Right atrium auricular region (tissue), 2 donors: ENCODE measurements at regions not wholly inside any gene's neighbourhood (a gene's known extent, or its start where the extent isn't known, plus 50 kb on each side); places are given as distances from the start of the nearest gene placed in this dataset.

Source experiments
- DNase-seq: peaks from one replicate; pipeline ENCODE4 v3.0.0-alpha.2; 2019; ENCODE audit warnings: low spot score
- H3K27ac ChIP-seq, 2 donors: fragments of 200-600 bp; sonication (generic); 1 replicate in 1 of 2; 2 replicates in 1 of 2; pipeline ENCODE4 v1.5.1; 2016 to 2019
- H3K27me3 ChIP-seq, 2 donors: fragments of 200-600 bp; sonication (generic); one replicate each; pipeline versions ENCODE4 v1.5.1 to v1.6.0; 2017 to 2019
- H3K36me3 ChIP-seq: fragments of 200-600 bp; sonication (generic); one replicate; pipeline ENCODE4 v1.5.1; 2016
- H3K4me1 ChIP-seq, 2 donors: fragments of 200-600 bp; sonication (generic); one replicate each; pipeline versions ENCODE4 v1.5.1 to v1.6.0; 2017 to 2019
- H3K4me3 ChIP-seq, 2 donors: fragments of 200-600 bp; sonication (generic); 1 replicate in 1 of 2; 2 replicates in 1 of 2; pipeline ENCODE4 v1.5.1; 2017 to 2019; ENCODE audit warnings: mild to moderate bottlenecking in 1 of 2, moderate library complexity in 1 of 2
- H3K9me3 ChIP-seq, 2 donors: fragments of 200-600 bp; sonication (generic); one replicate each; pipeline ENCODE4 v1.5.1; 2019
- CTCF ChIP-seq, 2 donors: fragments of 200-600 bp; sonication (generic); IDR thresholded peaks; one replicate each; pipeline ENCODE4 v1.5.1; 2019; ENCODE audit warnings: antibody characterized with exemption in 2 of 2

GRCh38 chr11:115696563-115696962 is 192.3 kb upstream of the CADM1 start:
- TF ChIP-seq CTCF (IDR thresholded peaks at IDR 0.05) = no peak
- peak overlapping the region in 1 of 2 donors; percentile 42 for H3K27ac ChIP-seq
- DNase-seq = no peak
- H3K9me3 ChIP-seq = no peaks in the 10 kb centered on the region
- no peak overlapping the region for H3K4me3 ChIP-seq
- no peaks in the 10 kb centered on the region for H3K36me3 ChIP-seq
- no peaks in the 10 kb centered on the region for H3K27me3 ChIP-seq
- peaks cover 0 to 29% of the 10 kb centered on the region in 2 donors for H3K4me1 ChIP-seq

- Histone ChIP-seq H3K36me3 (no peaks in the 10 kb centered on the region), H3K4me1 (peaks cover 0 to 29% of the 10 kb centered on the region in 2 donors), H3K4me3 (no peak overlapping the region), H3K27ac (peak overlapping the region in 1 of 2 donors; percentile 42), H3K9me3 (no peaks in the 10 kb centered on the region), H3K27me3 (no peaks in the 10 kb centered on the region)
- no peak for DNase-seq
- TF ChIP-seq CTCF (IDR thresholded peaks at IDR 0.05) = no peak
These were observed 191.6 kb upstream of the CADM1 start for GRCh38 chr11:115695677-115696364.

- no peak for DNase-seq
- Histone ChIP-seq H3K4me1 (peaks cover 0 to 14% of the 10 kb centered on the region in 2 donors), H3K36me3 (no peaks in the 10 kb centered on the region), H3K9me3 (no peaks in the 10 kb centered on the region), H3K27me3 (no peaks in the 10 kb centered on the region), H3K27ac (no peak overlapping the region), H3K4me3 (no peak overlapping the region)
- TF ChIP-seq CTCF (IDR thresholded peaks at IDR 0.05) = no peak
These were observed 188.8 kb upstream of the CADM1 start for GRCh38 chr11:115693002-115693401.

GRCh38 chr11:115691030-115691429 is 186.8 kb upstream of the CADM1 start:
- Histone ChIP-seq H3K27ac (no peak overlapping the region), H3K4me1 (peaks cover 0 to 3% of the 10 kb centered on the region in 2 donors), H3K27me3 (no peaks in the 10 kb centered on the region), H3K4me3 (no peak overlapping the region), H3K9me3 (no peaks in the 10 kb centered on the region), H3K36me3 (no peaks in the 10 kb centered on the region)
- no peak for TF ChIP-seq CTCF (IDR thresholded peaks at IDR 0.05)
- DNase-seq = no peak

GRCh38 chr11:115687934-115688333 is 183.7 kb upstream of the CADM1 start:
- Histone ChIP-seq H3K36me3 (no peaks in the 10 kb centered on the region), H3K9me3 (no peaks in the 10 kb centered on the region)
- no peak for TF ChIP-seq CTCF (IDR thresholded peaks at IDR 0.05)

GRCh38 chr11:115684699-115685098 is 180.5 kb upstream of the CADM1 start:
- H3K4me1 ChIP-seq = no peaks in the 10 kb centered on the region
- no peaks in the 10 kb centered on the region for H3K36me3 ChIP-seq
- DNase-seq = no peak
- H3K27me3 ChIP-seq = no peaks in the 10 kb centered on the region
- TF ChIP-seq CTCF (IDR thresholded peaks at IDR 0.05) = no peak
- no peaks in the 10 kb centered on the region for H3K9me3 ChIP-seq
- H3K27ac ChIP-seq = no peak overlapping the region
- no peak overlapping the region for H3K4me3 ChIP-seq

More at GRCh38 chr11:115687934-115688333, 183.7 kb upstream of the CADM1 start:
- Histone ChIP-seq H3K27me3 (no peaks in the 10 kb centered on the region), H3K4me3 (no peak overlapping the region), H3K4me1 (no peaks in the 10 kb centered on the region), H3K27ac (no peak overlapping the region)
- no peak for DNase-seq
